ENCODE measurements at regions not wholly inside any gene's neighbourhood (a gene's known extent, or its start where the extent isn't known, plus 50 kb on each side); places are given as distances from the start of the nearest gene placed in this dataset.

GRCh38 chr3:74315291-74315690, 299.2 kb downstream of the CNTN3 start:
- ATAC-seq: no peak
- POLR2A ChIA-PET: no interaction called here
- 3% methylated on average over 3 of the region's 3 CpGs for WGBS (ENCODE audit: missing lambda C conversion rate)

GRCh38 chr3:74314696-74315095, 299.8 kb downstream of the CNTN3 start:
- Histone ChIP-seq H3K9me3 (no peaks in the 10 kb centered on the region; the same call in 2 of the 3 replicates), H3K4me3 (no peak overlapping the region), H3K4me2 (no peak overlapping the region), H3K27ac (no peak overlapping the region), H3K4me1 (no peaks in the 10 kb centered on the region)
- no peak for DNase-seq (ENCODE audit: low read depth in 1 of 2, low spot score in 1 of 2)
- ChIA-PET CTCF (no interaction called here), POLR2A (no interaction called here)
- no peak for FAIRE-seq
- 3% methylated on average over 2 of the region's 2 CpGs for WGBS (ENCODE audit: missing lambda C conversion rate)
- TF ChIP-seq BCL3 (IDR thresholded peaks at IDR 0.05): no peak
- no peak for TF ChIP-seq ZSCAN20 (CRISPR knock-in tag; IDR thresholded peaks at IDR 0.05)
- TF ChIP-seq POLR2A (IDR thresholded peaks at IDR 0.05; ENCODE audit: low read length): no peak
- TF ChIP-seq CEBPB (IDR thresholded peaks at IDR 0.05): no peak
- no peak for TF ChIP-seq HOXA7 (CRISPR knock-in tag; IDR thresholded peaks at IDR 0.05)
- TF ChIP-seq RNF2 (IDR thresholded peaks at IDR 0.05; ENCODE audit: borderline replicate concordance, low read depth): no peak
- no peak for TF ChIP-seq KDM5A (IDR thresholded peaks at IDR 0.05)
- TF ChIP-seq MAX (IDR thresholded peaks at IDR 0.05): no peak
- TF ChIP-seq EHF (CRISPR knock-in tag; IDR thresholded peaks at IDR 0.05): no peak
- no peak for TF ChIP-seq PHF8 (IDR thresholded peaks at IDR 0.05; ENCODE audit: borderline replicate concordance, low read depth)
- no peak for TF ChIP-seq FOSL2 (IDR thresholded peaks at IDR 0.05)
- TF ChIP-seq FOSL2 (CRISPR knock-in tag; IDR thresholded peaks at IDR 0.05): no peak
- TF ChIP-seq CHD2 (IDR thresholded peaks at IDR 0.05; ENCODE audit: low read length, partially characterized antibody): no peak
- ATAC-seq: no peak

More at GRCh38 chr3:74315291-74315690, 299.2 kb downstream of the CNTN3 start:
- no peak for DNase-seq (ENCODE audit: low read depth in 1 of 2, low spot score in 1 of 2)
- TF ChIP-seq ZFP36 (IDR thresholded peaks at IDR 0.05; ENCODE audit: borderline replicate concordance, partially characterized antibody) (no peak), USF2 (IDR thresholded peaks at IDR 0.05) (no peak), BCL3 (IDR thresholded peaks at IDR 0.05) (no peak), CTCF (IDR thresholded peaks at IDR 0.05) (no peak), EHF (CRISPR knock-in tag; IDR thresholded peaks at IDR 0.05) (no peak)
- H3K4me1 ChIP-seq: no peaks in the 10 kb centered on the region
- no peak overlapping the region for H3K4me2 ChIP-seq
- no peaks in the 10 kb centered on the region; the same call in 2 of the 3 replicates for H3K9me3 ChIP-seq
- no peak overlapping the region for H3K4me3 ChIP-seq
- CTCF ChIA-PET: no interaction called here
- H3K27ac ChIP-seq: no peak overlapping the region
- no peak for FAIRE-seq

GRCh38 chr3:74309716-74310115, 304.7 kb downstream of the CNTN3 start:
- CTCF ChIA-PET: interaction anchor here (0.7 kb wide), 1 partner anchor 104 kb away, joined by 3 read pairs; no protein-coding TSS in a partner anchor
- FAIRE-seq: no peak
- no peak for ATAC-seq

More at GRCh38 chr3:74309716-74310115, 304.7 kb downstream of the CNTN3 start:
- DNase-seq (ENCODE audit: low read depth in 1 of 2, low spot score in 1 of 2): no peak
- H3K4me2 ChIP-seq: no peak overlapping the region
- H3K4me3 ChIP-seq: no peak overlapping the region
- 0% methylated on average over 1 of the region's 1 CpG for WGBS (ENCODE audit: missing lambda C conversion rate)
- no peak overlapping the region for H3K27ac ChIP-seq
- TF ChIP-seq NR3C1 (IDR thresholded peaks at IDR 0.05) (no peak), MAX (IDR thresholded peaks at IDR 0.05) (no peak)
- no peaks in the 10 kb centered on the region for H3K4me1 ChIP-seq
- H3K9me3 ChIP-seq: no peaks in the 10 kb centered on the region; the same call in 2 of the 3 replicates
- POLR2A ChIA-PET: no interaction called here
